ENCODE measurements at regions not wholly inside any gene's neighbourhood (a gene's known extent, or its start where the extent isn't known, plus 50 kb on each side); places are given as distances from the start of the nearest gene placed in this dataset.

GRCh38 chr9:99682870-99683269, 138.8 kb upstream of the NR4A3 start:
- H3K27me3 Mint-ChIP-seq, result peaks cover 4% of the 10 kb centered on the region
- H3K4me1 Mint-ChIP-seq, result peaks cover 0 to 3% (median 1%) of the 10 kb centered on the region in 3 donors
- peaks cover 6% of the 10 kb centered on the region for H3K36me3 Mint-ChIP-seq
- peaks cover 2 to 13% (median 4%) of the 10 kb centered on the region in 3 donors for H3K9me3 Mint-ChIP-seq
- H3K27ac Mint-ChIP-seq, result no peak overlapping the region
- peak overlapping the region in 1 of 4 donors; percentile 58 for H3K4me3 Mint-ChIP-seq

GRCh38 chr9:99690573-99690972, 131.1 kb upstream of the NR4A3 start:
- Mint-ChIP-seq H3K9me3 (peaks cover 0 to 2% (median 1%) of the 10 kb centered on the region in 3 donors), H3K27ac (no peak overlapping the region), H3K36me3 (peaks cover 5% of the 10 kb centered on the region), H3K27me3 (peaks cover 6% of the 10 kb centered on the region), H3K4me1 (no peaks in the 10 kb centered on the region), H3K4me3 (peak overlapping the region in 1 of 4 donors; percentile 32)

GRCh38 chr9:99693888-99694287, 127.8 kb upstream of the NR4A3 start:
- Mint-ChIP-seq H3K4me3 (no peak overlapping the region), H3K36me3 (peaks cover 2% of the 10 kb centered on the region), H3K27me3 (peaks cover 1% of the 10 kb centered on the region), H3K4me1 (no peaks in the 10 kb centered on the region), H3K9me3 (peaks cover 0 to 4% (median 1%) of the 10 kb centered on the region in 3 donors), H3K27ac (no peak overlapping the region)

- H3K4me1 Mint-ChIP-seq, result no peaks in the 10 kb centered on the region
- H3K27ac Mint-ChIP-seq, result no peak overlapping the region
- peaks cover 2% of the 10 kb centered on the region for H3K36me3 Mint-ChIP-seq
- H3K27me3 Mint-ChIP-seq, result peaks cover 1% of the 10 kb centered on the region
- peaks cover 0 to 6% (median 1%) of the 10 kb centered on the region in 3 donors for H3K9me3 Mint-ChIP-seq
- H3K4me3 Mint-ChIP-seq, result no peak overlapping the region
These were observed 127.3 kb upstream of the NR4A3 start for GRCh38 chr9:99694393-99694792.

GRCh38 chr9:99699396-99699795, 122.3 kb upstream of the NR4A3 start:
- Mint-ChIP-seq H3K36me3 (no peaks in the 10 kb centered on the region), H3K27me3 (peaks cover 2% of the 10 kb centered on the region), H3K4me3 (no peak overlapping the region), H3K9me3 (peaks cover 0 to 6% (median 0%) of the 10 kb centered on the region in 3 donors), H3K4me1 (no peaks in the 10 kb centered on the region), H3K27ac (no peak overlapping the region)

- peaks cover 6 to 8% (median 6%) of the 10 kb centered on the region in 3 donors for H3K4me1 Mint-ChIP-seq
- peaks cover 0 to 4% (median 0%) of the 10 kb centered on the region in 3 donors for H3K9me3 Mint-ChIP-seq
- no peaks in the 10 kb centered on the region for H3K27me3 Mint-ChIP-seq
- no peak overlapping the region for H3K27ac Mint-ChIP-seq
- H3K4me3 Mint-ChIP-seq, result no peak overlapping the region
- no peaks in the 10 kb centered on the region for H3K36me3 Mint-ChIP-seq
These were observed 109.5 kb upstream of the NR4A3 start for GRCh38 chr9:99712214-99712613.

GRCh38 chr9:99713838-99714306, 107.8 kb upstream of the NR4A3 start:
- H3K36me3 Mint-ChIP-seq, result peaks cover 2% of the 10 kb centered on the region
- peak overlapping the region in 1 of 4 donors; percentile 6 for H3K4me3 Mint-ChIP-seq
- peaks cover 6 to 8% (median 6%) of the 10 kb centered on the region in 3 donors for H3K4me1 Mint-ChIP-seq
- no peak overlapping the region for H3K27ac Mint-ChIP-seq
- peaks cover 0 to 4% (median 0%) of the 10 kb centered on the region in 3 donors for H3K9me3 Mint-ChIP-seq
- H3K27me3 Mint-ChIP-seq, result no peaks in the 10 kb centered on the region

- no peak overlapping the region for H3K27ac Mint-ChIP-seq
- peaks cover 17 to 29% (median 29%) of the 10 kb centered on the region in 3 donors for H3K4me1 Mint-ChIP-seq
- no peak overlapping the region for H3K4me3 Mint-ChIP-seq
- peaks cover 2% of the 10 kb centered on the region for H3K36me3 Mint-ChIP-seq
- H3K27me3 Mint-ChIP-seq, result no peaks in the 10 kb centered on the region
- H3K9me3 Mint-ChIP-seq, result peaks cover 0 to 4% (median 0%) of the 10 kb centered on the region in 3 donors
These were observed 103.1 kb upstream of the NR4A3 start for GRCh38 chr9:99718631-99719030.

GRCh38 chr9:99720455-99721050, 101.1 kb upstream of the NR4A3 start:
- Mint-ChIP-seq H3K9me3 (peaks cover 0 to 2% (median 0%) of the 10 kb centered on the region in 3 donors), H3K36me3 (peaks cover 2% of the 10 kb centered on the region), H3K4me1 (peaks cover 12 to 25% (median 24%) of the 10 kb centered on the region in 3 donors), H3K27me3 (no peaks in the 10 kb centered on the region), H3K4me3 (peak overlapping the region; percentile 18 to 89 (median 76)), H3K27ac (peak overlapping the region in 1 of 3 donors; percentile 33)

GRCh38 chr9:99721898-99722297, 99.8 kb upstream of the NR4A3 start:
- Mint-ChIP-seq H3K27me3 (no peaks in the 10 kb centered on the region), H3K4me1 (peaks cover 12 to 25% (median 24%) of the 10 kb centered on the region in 3 donors), H3K27ac (no peak overlapping the region), H3K9me3 (no peaks in the 10 kb centered on the region), H3K4me3 (no peak overlapping the region), H3K36me3 (peaks cover 2% of the 10 kb centered on the region)

- Mint-ChIP-seq H3K27ac (no peak overlapping the region), H3K4me3 (peak overlapping the region in 1 of 4 donors; percentile 64)
These were observed 98.8 kb upstream of the NR4A3 start for GRCh38 chr9:99722877-99723276.

GRCh38 chr9:99724640-99725039, 97.0 kb upstream of the NR4A3 start:
- H3K27ac Mint-ChIP-seq, result no peak overlapping the region
- peaks cover 12 to 23% (median 23%) of the 10 kb centered on the region in 3 donors for H3K4me1 Mint-ChIP-seq
- H3K27me3 Mint-ChIP-seq, result no peaks in the 10 kb centered on the region
- H3K36me3 Mint-ChIP-seq, result no peaks in the 10 kb centered on the region
- H3K4me3 Mint-ChIP-seq, result no peak overlapping the region
- H3K9me3 Mint-ChIP-seq, result no peaks in the 10 kb centered on the region

More at GRCh38 chr9:99722877-99723276, 98.8 kb upstream of the NR4A3 start:
- H3K27me3 Mint-ChIP-seq, result no peaks in the 10 kb centered on the region
- peaks cover 12 to 25% (median 24%) of the 10 kb centered on the region in 3 donors for H3K4me1 Mint-ChIP-seq
- no peaks in the 10 kb centered on the region for H3K9me3 Mint-ChIP-seq
- H3K36me3 Mint-ChIP-seq, result peaks cover 2% of the 10 kb centered on the region

- Mint-ChIP-seq H3K4me1 (peaks cover 6 to 12% (median 10%) of the 10 kb centered on the region in 3 donors), H3K36me3 (no peaks in the 10 kb centered on the region), H3K27ac (no peak overlapping the region), H3K4me3 (no peak overlapping the region), H3K27me3 (no peaks in the 10 kb centered on the region), H3K9me3 (no peaks in the 10 kb centered on the region)
These were observed 95.8 kb upstream of the NR4A3 start for GRCh38 chr9:99725852-99726251.

- Mint-ChIP-seq H3K4me1 (peaks cover 4 to 10% (median 9%) of the 10 kb centered on the region in 3 donors), H3K36me3 (no peaks in the 10 kb centered on the region), H3K27me3 (no peaks in the 10 kb centered on the region), H3K9me3 (no peaks in the 10 kb centered on the region), H3K4me3 (no peak overlapping the region), H3K27ac (no peak overlapping the region)
These were observed 94.9 kb upstream of the NR4A3 start for GRCh38 chr9:99726758-99727157.

- Mint-ChIP-seq H3K27ac (no peak overlapping the region), H3K9me3 (no peaks in the 10 kb centered on the region), H3K27me3 (peaks cover 6% of the 10 kb centered on the region), H3K4me1 (peaks cover 0 to 4% (median 0%) of the 10 kb centered on the region in 3 donors), H3K36me3 (no peaks in the 10 kb centered on the region), H3K4me3 (no peak overlapping the region)
These were observed 91.6 kb upstream of the NR4A3 start for GRCh38 chr9:99730062-99730461.

- H3K4me3 Mint-ChIP-seq, result no peak overlapping the region
- no peaks in the 10 kb centered on the region for H3K9me3 Mint-ChIP-seq
- peaks cover 6% of the 10 kb centered on the region for H3K27me3 Mint-ChIP-seq
- H3K4me1 Mint-ChIP-seq, result peaks cover 0 to 4% (median 0%) of the 10 kb centered on the region in 3 donors
- no peak overlapping the region for H3K27ac Mint-ChIP-seq
- no peaks in the 10 kb centered on the region for H3K36me3 Mint-ChIP-seq
These were observed 89.7 kb upstream of the NR4A3 start for GRCh38 chr9:99731950-99732349.

Measured in IgD-negative memory B cell (primary cell).